Neural cell (in vitro differentiated cells): ENCODE measurements at regions not wholly inside any gene's neighbourhood (a gene's known extent, or its start where the extent isn't known, plus 50 kb on each side); places are given as distances from the start of the nearest gene placed in this dataset.

ENCODE experiments used
- H2AFZ ChIP-seq: fragments of 200-600, 300-800 bp; sonication (generic), shearing (Covaris generic); 2 replicates; pipeline ENCODE4 v1.6.0; 2014; ENCODE audit warnings: low read depth, mild to moderate bottlenecking, antibody characterized with exemption, low read length, moderate library complexity
- H3F3A ChIP-seq: fragments of 200-600 bp; shearing (Covaris generic); 2 replicates; pipeline ENCODE4 v1.6.1; 2016; ENCODE audit warnings: mild to moderate bottlenecking, moderate library complexity, mixed read lengths, antibody characterized with exemption, low read length; ENCODE audit not compliant: insufficient read depth, poor library complexity, severe bottlenecking
- H3K27ac ChIP-seq: fragments of 200-600, 300-800 bp; sonication (generic), shearing (Covaris generic); 2 replicates; pipeline ENCODE4 v1.5.1; 2014; ENCODE audit warnings: mild to moderate bottlenecking, low read length, moderate library complexity
- H3K27me3 ChIP-seq: fragments of 300-800, 200-600 bp; sonication (generic), shearing (Covaris generic); 2 replicates; pipeline ENCODE4 v1.6.0; 2014; ENCODE audit warnings: mild to moderate bottlenecking, low read depth, low read length, moderate library complexity; ENCODE audit not compliant: insufficient read depth
- H3K36me3 ChIP-seq: fragments of 300-800, 200-600 bp; sonication (generic), shearing (Covaris generic); 2 replicates; pipeline ENCODE4 v1.5.1; 2014; ENCODE audit warnings: mild to moderate bottlenecking, antibody characterized with exemption, low read length, moderate library complexity; ENCODE audit not compliant: insufficient read depth
- H3K4me2 ChIP-seq: fragments of 300-800, 200-600 bp; sonication (generic), shearing (Covaris generic); 2 replicates; pipeline ENCODE4 v1.6.0; 2014; ENCODE audit warnings: mild to moderate bottlenecking, low read length
- H3K4me3 ChIP-seq: fragments of 300-800, 200-600 bp; sonication (generic), shearing (Covaris generic); 2 replicates; pipeline ENCODE4 v1.5.1; 2014; ENCODE audit warnings: mild to moderate bottlenecking, low read length, moderate library complexity
- H3K79me2 ChIP-seq: fragments of 200-600 bp; shearing (Covaris generic); replicated peaks from 2 replicates; pipeline ENCODE4 v1.6.0; 2014; ENCODE audit warnings: mild to moderate bottlenecking, low read length, moderate library complexity; ENCODE audit not compliant: insufficient read depth
- H3K9ac ChIP-seq: fragments of 300-800, 200-600 bp; sonication (generic), shearing (Covaris generic); 2 replicates; pipeline ENCODE4 v1.6.1; 2016; ENCODE audit warnings: mild to moderate bottlenecking, low read length, mixed read lengths
- H3K9me2 ChIP-seq: fragments of 200-600 bp; shearing (Covaris generic); 2 replicates; pipeline ENCODE4 v1.6.1; 2016; ENCODE audit warnings: mild to moderate bottlenecking, low read length, mixed read lengths; ENCODE audit not compliant: insufficient read depth
- H3K9me3 ChIP-seq: fragments of 200-600, 300-800 bp; sonication (generic), shearing (Covaris generic); 2 replicates; pipeline ENCODE4 v1.6.1; 2016; ENCODE audit warnings: mild to moderate bottlenecking, mixed run types, low read length, moderate library complexity, mixed read lengths
- H4K20me1 ChIP-seq: fragments of 200-600 bp; shearing (Covaris generic); 2 replicates; pipeline ENCODE4 v1.6.1; 2016; ENCODE audit warnings: mild to moderate bottlenecking, mixed run types; ENCODE audit not compliant: insufficient read depth
- CTCF ChIP-seq: fragments of 450-650 bp; IDR thresholded peaks from 2 replicates; pipeline ENCODE4 v1.5.1; 2014; ENCODE audit warnings: antibody characterized with exemption, mild to moderate bottlenecking, moderate library complexity; ENCODE audit not compliant: poor library complexity, severe bottlenecking
- EP300 ChIP-seq: fragments of 450-650 bp; conservative IDR thresholded peaks from 2 replicates; pipeline ENCODE4 v1.6.1; 2014; ENCODE audit warnings: antibody characterized with exemption, mild to moderate bottlenecking, moderate library complexity; ENCODE audit not compliant: poor library complexity, severe bottlenecking
- EZH2 ChIP-seq: fragments of 200-600, 300-800 bp; shearing (Covaris generic), sonication (generic); IDR thresholded peaks from 2 replicates; pipeline ENCODE4 v1.6.1; 2014; ENCODE audit warnings: antibody characterized with exemption, low read length, borderline replicate concordance, mild to moderate bottlenecking; ENCODE audit not compliant: insufficient read depth, poor library complexity, severe bottlenecking
- MXI1 ChIP-seq: fragments of 450-650 bp; conservative IDR thresholded peaks from 2 replicates; pipeline ENCODE4 v1.6.1; 2014; ENCODE audit warnings: antibody characterized with exemption, mild to moderate bottlenecking; ENCODE audit not compliant: poor library complexity, severe bottlenecking
- POLR2AphosphoS5 ChIP-seq: IDR thresholded peaks from 2 replicates; pipeline ENCODE4 v1.6.1; 2012
- RAD21 ChIP-seq: fragments of 450-650 bp; conservative IDR thresholded peaks from 2 replicates; pipeline ENCODE4 v1.6.1; 2014; ENCODE audit warnings: antibody characterized with exemption, mild to moderate bottlenecking, moderate library complexity
- SMC3 ChIP-seq: fragments of 450-650 bp; conservative IDR thresholded peaks from 2 replicates; pipeline ENCODE4 v1.6.1; 2014; ENCODE audit warnings: antibody characterized with exemption, mild to moderate bottlenecking, moderate library complexity; ENCODE audit not compliant: poor library complexity
- TAF1 ChIP-seq: IDR thresholded peaks from 2 replicates; pipeline ENCODE4 v1.6.1; 2012; ENCODE audit warnings: low read depth
- TF ChIP-seq, protein P1 (sequence below): IDR thresholded peaks from 2 replicates; pipeline ENCODE4 v1.6.1; 2012; ENCODE audit warnings: borderline replicate concordance

DNA sequence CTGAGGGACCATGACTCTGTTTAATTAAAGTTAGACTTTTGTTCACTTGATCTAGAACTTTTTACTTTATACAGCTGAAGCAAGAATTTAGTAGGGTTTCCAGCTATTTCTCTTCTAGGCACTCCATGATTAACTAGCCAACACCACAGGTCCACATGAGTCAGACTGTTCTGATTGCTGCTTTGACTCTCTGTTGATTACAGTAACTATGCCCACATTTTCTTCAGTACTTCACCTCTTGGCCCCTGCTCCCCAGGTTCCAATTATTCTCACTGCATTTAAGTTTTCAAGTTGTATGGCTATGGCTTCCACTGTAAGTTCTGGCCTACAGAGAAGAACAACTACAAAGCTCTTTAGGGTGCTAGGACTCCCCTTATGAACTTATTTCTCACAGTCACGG is 737.2 kb upstream of the IGFBP3 start:
- Histone ChIP-seq H3K4me3 (no peak overlapping the region), H3K36me3 (no peaks in the 10 kb centered on the region), H3K27me3 (no peaks in the 10 kb centered on the region), H3F3A (no peaks in the 10 kb centered on the region), H3K4me2 (no peak overlapping the region), H4K20me1 (no peaks in the 10 kb centered on the region), H3K9me2 (no peaks in the 10 kb centered on the region), H3K27ac (no peak overlapping the region), H3K9me3 (no peaks in the 10 kb centered on the region), H3K79me2 (no peaks in the 10 kb centered on the region), H3K9ac (no peak overlapping the region), H2AFZ (no peak overlapping the region)
- no peak for TF ChIP-seq CTCF
- TF ChIP-seq, protein P1, sequence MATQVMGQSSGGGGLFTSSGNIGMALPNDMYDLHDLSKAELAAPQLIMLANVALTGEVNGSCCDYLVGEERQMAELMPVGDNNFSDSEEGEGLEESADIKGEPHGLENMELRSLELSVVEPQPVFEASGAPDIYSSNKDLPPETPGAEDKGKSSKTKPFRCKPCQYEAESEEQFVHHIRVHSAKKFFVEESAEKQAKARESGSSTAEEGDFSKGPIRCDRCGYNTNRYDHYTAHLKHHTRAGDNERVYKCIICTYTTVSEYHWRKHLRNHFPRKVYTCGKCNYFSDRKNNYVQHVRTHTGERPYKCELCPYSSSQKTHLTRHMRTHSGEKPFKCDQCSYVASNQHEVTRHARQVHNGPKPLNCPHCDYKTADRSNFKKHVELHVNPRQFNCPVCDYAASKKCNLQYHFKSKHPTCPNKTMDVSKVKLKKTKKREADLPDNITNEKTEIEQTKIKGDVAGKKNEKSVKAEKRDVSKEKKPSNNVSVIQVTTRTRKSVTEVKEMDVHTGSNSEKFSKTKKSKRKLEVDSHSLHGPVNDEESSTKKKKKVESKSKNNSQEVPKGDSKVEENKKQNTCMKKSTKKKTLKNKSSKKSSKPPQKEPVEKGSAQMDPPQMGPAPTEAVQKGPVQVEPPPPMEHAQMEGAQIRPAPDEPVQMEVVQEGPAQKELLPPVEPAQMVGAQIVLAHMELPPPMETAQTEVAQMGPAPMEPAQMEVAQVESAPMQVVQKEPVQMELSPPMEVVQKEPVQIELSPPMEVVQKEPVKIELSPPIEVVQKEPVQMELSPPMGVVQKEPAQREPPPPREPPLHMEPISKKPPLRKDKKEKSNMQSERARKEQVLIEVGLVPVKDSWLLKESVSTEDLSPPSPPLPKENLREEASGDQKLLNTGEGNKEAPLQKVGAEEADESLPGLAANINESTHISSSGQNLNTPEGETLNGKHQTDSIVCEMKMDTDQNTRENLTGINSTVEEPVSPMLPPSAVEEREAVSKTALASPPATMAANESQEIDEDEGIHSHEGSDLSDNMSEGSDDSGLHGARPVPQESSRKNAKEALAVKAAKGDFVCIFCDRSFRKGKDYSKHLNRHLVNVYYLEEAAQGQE: no peak
- TF ChIP-seq POLR2AphosphoS5: no peak
- TF ChIP-seq EP300: no peak
- TF ChIP-seq EZH2: no peak
- TF ChIP-seq MXI1: no peak
- no peak for TF ChIP-seq RAD21
- TF ChIP-seq SMC3: no peak
- no peak for TF ChIP-seq TAF1

GRCh38 chr7:46654546-46655443 is 733.7 kb upstream of the IGFBP3 start:
- H3K9me3 ChIP-seq: no peaks in the 10 kb centered on the region
- no peaks in the 10 kb centered on the region for H3K27me3 ChIP-seq
- no peaks in the 10 kb centered on the region for H4K20me1 ChIP-seq
- H2AFZ ChIP-seq: no peak overlapping the region
- no peaks in the 10 kb centered on the region for H3K9me2 ChIP-seq
- TF ChIP-seq POLR2AphosphoS5 (no peak), MXI1 (no peak), EP300 (no peak), EZH2 (no peak), CTCF (no peak), SMC3 (no peak), RAD21 (no peak), TAF1 (no peak)
- TF ChIP-seq, protein P1: no peak
- H3K4me2 ChIP-seq: no peak overlapping the region
- no peaks in the 10 kb centered on the region for H3F3A ChIP-seq
- no peak overlapping the region for H3K9ac ChIP-seq
- no peaks in the 10 kb centered on the region for H3K79me2 ChIP-seq
- H3K4me3 ChIP-seq: no peak overlapping the region
- H3K36me3 ChIP-seq: no peaks in the 10 kb centered on the region
- no peak overlapping the region for H3K27ac ChIP-seq
